OCI-LY3 (cell line): ENCODE measurements at regions not wholly inside any gene's neighbourhood (a gene's known extent, or its start where the extent isn't known, plus 50 kb on each side); places are given as distances from the start of the nearest gene placed in this dataset.

ENCODE experiments used
- EZH2phosphoT487 ChIP-seq: fragments of 200-600 bp; shearing (Covaris generic); IDR thresholded peaks from 2 replicates; pipeline ENCODE4 v1.6.1; 2018; ENCODE audit warnings: antibody characterized with exemption, mixed run types, low read depth
- TF ChIP-seq, protein P1 (sequence below): fragments of 200-600, 300-600 bp; sonication (generic); IDR thresholded peaks from 2 replicates; pipeline ENCODE4 v1.5.1; 2014; ENCODE audit warnings: antibody characterized with exemption, low read length, low read depth

DNA sequence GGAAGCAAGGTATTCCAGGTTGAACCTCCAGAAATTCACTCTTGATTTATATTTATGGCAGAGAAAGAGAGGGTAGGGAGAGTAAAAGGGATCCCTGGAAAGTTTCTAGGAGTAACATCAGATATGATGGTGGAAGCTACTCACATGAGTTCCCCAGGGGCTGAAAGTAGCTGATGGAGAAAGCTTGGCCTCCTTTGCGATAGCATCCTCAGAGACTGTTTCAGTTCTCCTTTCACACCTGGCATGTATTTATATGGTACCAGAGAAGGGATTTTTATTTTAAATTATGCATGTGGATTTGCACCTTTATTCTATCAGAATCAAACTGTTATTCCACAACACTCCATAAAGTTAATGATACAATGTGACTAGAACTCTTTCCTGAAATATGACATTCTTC, 126.3 kb upstream of the OSR1 start:
- TF ChIP-seq, protein P1, sequence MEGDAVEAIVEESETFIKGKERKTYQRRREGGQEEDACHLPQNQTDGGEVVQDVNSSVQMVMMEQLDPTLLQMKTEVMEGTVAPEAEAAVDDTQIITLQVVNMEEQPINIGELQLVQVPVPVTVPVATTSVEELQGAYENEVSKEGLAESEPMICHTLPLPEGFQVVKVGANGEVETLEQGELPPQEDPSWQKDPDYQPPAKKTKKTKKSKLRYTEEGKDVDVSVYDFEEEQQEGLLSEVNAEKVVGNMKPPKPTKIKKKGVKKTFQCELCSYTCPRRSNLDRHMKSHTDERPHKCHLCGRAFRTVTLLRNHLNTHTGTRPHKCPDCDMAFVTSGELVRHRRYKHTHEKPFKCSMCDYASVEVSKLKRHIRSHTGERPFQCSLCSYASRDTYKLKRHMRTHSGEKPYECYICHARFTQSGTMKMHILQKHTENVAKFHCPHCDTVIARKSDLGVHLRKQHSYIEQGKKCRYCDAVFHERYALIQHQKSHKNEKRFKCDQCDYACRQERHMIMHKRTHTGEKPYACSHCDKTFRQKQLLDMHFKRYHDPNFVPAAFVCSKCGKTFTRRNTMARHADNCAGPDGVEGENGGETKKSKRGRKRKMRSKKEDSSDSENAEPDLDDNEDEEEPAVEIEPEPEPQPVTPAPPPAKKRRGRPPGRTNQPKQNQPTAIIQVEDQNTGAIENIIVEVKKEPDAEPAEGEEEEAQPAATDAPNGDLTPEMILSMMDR: no peak
- no peak for TF ChIP-seq EZH2phosphoT487
